HEK293T (cell line): ENCODE measurements at regions not wholly inside any gene's neighbourhood (a gene's known extent, or its start where the extent isn't known, plus 50 kb on each side); places are given as distances from the start of the nearest gene placed in this dataset.
"Not testable (repeated sequence)": the region's sequence is repeated elsewhere in the genome, so short reads cannot be mapped to it uniquely, and the experiment has no call there.

Experiments
- FOXM1 ChIP-seq: fragments of 450-650 bp; IDR thresholded peaks from 2 replicates; pipeline ENCODE4 v1.6.1; 2017; ENCODE audit warnings: mild to moderate bottlenecking, borderline replicate concordance
- HDGF ChIP-seq: fragments of 450-650 bp; IDR thresholded peaks from 2 replicates; pipeline ENCODE4 v1.6.1; 2017; ENCODE audit warnings: antibody characterized with exemption, borderline replicate concordance
- SP1 ChIP-seq: fragments of 450-650 bp; IDR thresholded peaks from 2 replicates; pipeline ENCODE4 v1.6.1; 2017
- SUZ12 ChIP-seq: fragments of 450-650 bp; IDR thresholded peaks from 2 replicates; pipeline ENCODE4 v1.6.1; 2016; ENCODE audit warnings: mild to moderate bottlenecking
- ZNF384 ChIP-seq: fragments of 450-650 bp; IDR thresholded peaks from 2 replicates; pipeline ENCODE4 v1.6.1; 2016

DNA sequence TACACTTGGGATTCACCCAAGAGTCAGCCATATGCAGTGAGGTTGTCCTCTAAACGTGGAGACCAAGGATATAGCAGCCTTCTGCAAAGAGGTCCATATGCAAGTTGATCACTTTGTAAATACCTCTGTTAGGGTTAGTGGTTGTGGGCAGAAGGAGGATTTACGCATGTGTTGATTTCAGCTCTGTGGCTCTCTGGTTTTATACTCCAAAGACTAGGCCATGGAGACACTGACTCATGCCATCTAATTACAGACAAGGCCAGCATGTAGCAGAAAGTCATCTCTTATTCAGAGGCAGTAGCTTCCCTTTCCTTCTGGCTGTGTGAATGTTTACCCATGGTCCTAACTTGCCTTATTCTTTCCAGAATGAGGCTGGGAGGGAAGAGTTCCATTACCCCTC lies 140.9 kb upstream of the GOLGA6L4 start:
- TF ChIP-seq HDGF, SP1, SUZ12, ZNF384, FOXM1: not testable (repeated sequence)
